Lower lobe of right lung (tissue), 2 donors: ENCODE measurements at regions not wholly inside any gene's neighbourhood (a gene's known extent, or its start where the extent isn't known, plus 50 kb on each side); places are given as distances from the start of the nearest gene placed in this dataset.
"Not testable (repeated sequence)": the region's sequence is repeated elsewhere in the genome, so short reads cannot be mapped to it uniquely, and the experiment has no call there.

Source experiments
- ATAC-seq, 2 donors: fragments of 200-7000 bp; cut with Tn5 transposase; one replicate each; pipeline ENCODE4 v1.9.1; 2020 to 2022; ENCODE audit warnings: mild to moderate bottlenecking in 2 of 2, moderate library complexity in 2 of 2
- DNase-seq: peaks from one replicate; pipeline ENCODE4 v3.0.0-alpha.2; 2020
- H3K27ac ChIP-seq: fragments of 200-600 bp; one replicate; pipeline ENCODE4 v1.8.0; 2022
- H3K27me3 ChIP-seq: fragments of 200-600 bp; one replicate; pipeline ENCODE4 v1.8.0; 2022; ENCODE audit warnings: low read depth
- H3K36me3 ChIP-seq: fragments of 200-600 bp; one replicate; pipeline ENCODE4 v1.8.0; 2022; ENCODE audit warnings: mild to moderate bottlenecking
- H3K4me1 ChIP-seq: fragments of 200-600 bp; one replicate; pipeline ENCODE4 v1.8.0; 2022
- H3K4me3 ChIP-seq: fragments of 200-600 bp; one replicate; pipeline ENCODE4 v1.8.0; 2022; ENCODE audit warnings: mild to moderate bottlenecking
- H3K9me3 ChIP-seq: fragments of 200-600 bp; one replicate; pipeline ENCODE4 v1.8.0; 2022
- CTCF ChIP-seq: fragments of 200-600 bp; IDR thresholded peaks from one replicate; pipeline ENCODE4 v1.8.0; 2022; ENCODE audit warnings: antibody characterized with exemption, mild to moderate bottlenecking
- intact Hi-C: fragments of 100-400 bp; cut with DNase I; formaldehyde crosslinking; loops from one replicate; pipeline ENCODE4 v1.11.0; 2022
- donor health status: DM: no; HTN: yes; CAD: no; lungs with severe emphysema.

- Histone ChIP-seq H3K27ac (no peak overlapping the region), H3K4me3 (no peak overlapping the region), H3K27me3 (no peaks in the 10 kb centered on the region), H3K36me3 (no peaks in the 10 kb centered on the region), H3K9me3 (no peaks in the 10 kb centered on the region), H3K4me1 (no peaks in the 10 kb centered on the region)
- no peak for ATAC-seq
- DNase-seq: no peak
- intact Hi-C loops: no loop called here
- TF ChIP-seq CTCF: no peak
Measured at GRCh38 chr3:124149081-124149480, 157.2 kb upstream of the ROPN1 start.

GRCh38 chr3:124149771-124150170, 157.8 kb upstream of the ROPN1 start:
- Histone ChIP-seq H3K4me1 (no peaks in the 10 kb centered on the region), H3K4me3 (no peak overlapping the region), H3K27ac (no peak overlapping the region), H3K9me3 (no peaks in the 10 kb centered on the region), H3K36me3 (no peaks in the 10 kb centered on the region), H3K27me3 (no peaks in the 10 kb centered on the region)
- intact Hi-C loops: no loop called here
- no peak for TF ChIP-seq CTCF
- DNase-seq (no peak), ATAC-seq (no peak)

GRCh38 chr3:124152891-124153290, 161.0 kb upstream of the ROPN1 start:
- H3K36me3 ChIP-seq, H3K27ac ChIP-seq, ATAC-seq, H3K27me3 ChIP-seq, H3K4me3 ChIP-seq, DNase-seq, intact Hi-C loops, H3K9me3 ChIP-seq: not testable (repeated sequence)
- H3K4me1 ChIP-seq: peaks cover 17% of the 10 kb centered on the region

- no peak overlapping the region for H3K4me3 ChIP-seq
- DNase-seq: no peak
- no peaks in the 10 kb centered on the region for H3K9me3 ChIP-seq
- no peak overlapping the region for H3K27ac ChIP-seq
- H3K4me1 ChIP-seq: peaks cover 17% of the 10 kb centered on the region
- H3K27me3 ChIP-seq: no peaks in the 10 kb centered on the region
- no peak for ATAC-seq
- no peak for TF ChIP-seq CTCF
- intact Hi-C loops: no loop called here
- no peaks in the 10 kb centered on the region for H3K36me3 ChIP-seq
Measured at GRCh38 chr3:124156866-124157712, 165.2 kb upstream of the ROPN1 start.

GRCh38 chr3:124157748-124158147, 165.8 kb upstream of the ROPN1 start:
- TF ChIP-seq CTCF: no peak
- Histone ChIP-seq H3K4me3 (no peak overlapping the region), H3K27me3 (no peaks in the 10 kb centered on the region), H3K27ac (no peak overlapping the region), H3K36me3 (no peaks in the 10 kb centered on the region), H3K9me3 (no peaks in the 10 kb centered on the region), H3K4me1 (peaks cover 17% of the 10 kb centered on the region)
- DNase-seq (no peak), ATAC-seq (peak in 1 of 2 donors; percentile 9)
- intact Hi-C loops: no loop called here

- H3K9me3 ChIP-seq: no peaks in the 10 kb centered on the region
- no peak for TF ChIP-seq CTCF
- H3K4me3 ChIP-seq: no peak overlapping the region
- H3K27ac ChIP-seq: no peak overlapping the region
- ATAC-seq (peak in 1 of 2 donors; percentile 17), DNase-seq (no peak)
- peaks cover 17% of the 10 kb centered on the region for H3K4me1 ChIP-seq
- H3K27me3 ChIP-seq: no peaks in the 10 kb centered on the region
- no peaks in the 10 kb centered on the region for H3K36me3 ChIP-seq
- intact Hi-C loops: no loop called here
Measured at GRCh38 chr3:124158168-124158881, 166.4 kb upstream of the ROPN1 start.
